ENCODE measurements at regions not wholly inside any gene's neighbourhood (a gene's known extent, or its start where the extent isn't known, plus 50 kb on each side); places are given as distances from the start of the nearest gene placed in this dataset.

- TF ChIP-seq TCF4 (CRISPR knock-in tag; IDR thresholded peaks at IDR 0.05; ENCODE audit: borderline replicate concordance) (no peak), ZNF565 (CRISPR knock-in tag; conservative IDR thresholded peaks at IDR 0.05; ENCODE audit: low read depth) (no peak), ZFP30 (CRISPR knock-in tag; IDR thresholded peaks at IDR 0.05) (no peak), RARB (CRISPR knock-in tag; IDR thresholded peaks at IDR 0.05) (no peak), ZNF8 (CRISPR knock-in tag; IDR thresholded peaks at IDR 0.05) (no peak), ZFP3 (CRISPR knock-in tag; IDR thresholded peaks at IDR 0.05) (no peak), OSR1 (CRISPR knock-in tag; IDR thresholded peaks at IDR 0.05) (no peak), CSRNP3 (CRISPR knock-in tag; IDR thresholded peaks at IDR 0.05) (no peak), BACH2 (CRISPR knock-in tag; IDR thresholded peaks at IDR 0.05; ENCODE audit: borderline replicate concordance) (no peak), CREB5 (CRISPR knock-in tag; IDR thresholded peaks at IDR 0.05; ENCODE audit: low read depth) (no peak)
- ATAC-seq: no peak
Observed at GRCh38 chr15:39275066-39275465, 305.8 kb upstream of the THBS1 start.

GRCh38 chr15:39279311-39279710 lies 301.6 kb upstream of the THBS1 start:
- TF ChIP-seq TCF4 (CRISPR knock-in tag; IDR thresholded peaks at IDR 0.05; ENCODE audit: borderline replicate concordance) (no peak), ZNF8 (CRISPR knock-in tag; IDR thresholded peaks at IDR 0.05) (no peak), SNAI2 (CRISPR knock-in tag; IDR thresholded peaks at IDR 0.05) (no peak), PATZ1 (CRISPR knock-in tag; IDR thresholded peaks at IDR 0.05; ENCODE audit: borderline replicate concordance) (no peak), PPARA (CRISPR knock-in tag; IDR thresholded peaks at IDR 0.05; ENCODE audit: borderline replicate concordance) (no peak), ZC3H10 (CRISPR knock-in tag; IDR thresholded peaks at IDR 0.05) (no peak), RARB (CRISPR knock-in tag; IDR thresholded peaks at IDR 0.05) (no peak), OSR1 (CRISPR knock-in tag; IDR thresholded peaks at IDR 0.05) (no peak), TOX (CRISPR knock-in tag; IDR thresholded peaks at IDR 0.05; ENCODE audit: borderline replicate concordance) (no peak), ZFP3 (CRISPR knock-in tag; IDR thresholded peaks at IDR 0.05) (no peak), ZNF70 (CRISPR knock-in tag; IDR thresholded peaks at IDR 0.05) (no peak), CSRNP3 (CRISPR knock-in tag; IDR thresholded peaks at IDR 0.05) (no peak), ZNF565 (CRISPR knock-in tag; conservative IDR thresholded peaks at IDR 0.05; ENCODE audit: low read depth) (no peak), BACH2 (CRISPR knock-in tag; IDR thresholded peaks at IDR 0.05; ENCODE audit: borderline replicate concordance) (no peak), ARNTL (CRISPR knock-in tag; IDR thresholded peaks at IDR 0.05; ENCODE audit: borderline replicate concordance, low read depth) (no peak)
- ATAC-seq: no peak

- no peak for ATAC-seq
- TF ChIP-seq ISL1 (CRISPR knock-in tag; IDR thresholded peaks at IDR 0.05) (no peak), ZFP3 (CRISPR knock-in tag; IDR thresholded peaks at IDR 0.05) (no peak), POU6F1 (CRISPR knock-in tag; IDR thresholded peaks at IDR 0.05; ENCODE audit: borderline replicate concordance, low read depth) (no peak), ZC3H10 (CRISPR knock-in tag; IDR thresholded peaks at IDR 0.05) (no peak), SNAI2 (CRISPR knock-in tag; IDR thresholded peaks at IDR 0.05) (no peak), ZNF70 (CRISPR knock-in tag; IDR thresholded peaks at IDR 0.05) (no peak), PPARA (CRISPR knock-in tag; IDR thresholded peaks at IDR 0.05; ENCODE audit: borderline replicate concordance) (no peak), TOX (CRISPR knock-in tag; IDR thresholded peaks at IDR 0.05; ENCODE audit: borderline replicate concordance) (no peak), TCF4 (CRISPR knock-in tag; IDR thresholded peaks at IDR 0.05; ENCODE audit: borderline replicate concordance) (no peak), ZNF565 (CRISPR knock-in tag; conservative IDR thresholded peaks at IDR 0.05; ENCODE audit: low read depth) (no peak), CREB5 (CRISPR knock-in tag; IDR thresholded peaks at IDR 0.05; ENCODE audit: low read depth) (no peak), OSR1 (CRISPR knock-in tag; IDR thresholded peaks at IDR 0.05) (no peak)
Observed at GRCh38 chr15:39281094-39281493, 299.8 kb upstream of the THBS1 start.
